Peyer's patch (tissue), 4 donors: ENCODE measurements at regions not wholly inside any gene's neighbourhood (a gene's known extent, or its start where the extent isn't known, plus 50 kb on each side); places are given as distances from the start of the nearest gene placed in this dataset.

Experiments used
- DNase-seq, 3 donors: peaks; one replicate each; pipeline ENCODE4 v3.0.0-alpha.2; 2017 to 2019
- H3K27ac ChIP-seq, 4 donors: fragments of 200-600 bp; sonication (generic); one replicate each; pipeline ENCODE4 v1.5.1; 2016 to 2019
- H3K27me3 ChIP-seq, 2 donors: fragments of 200-600 bp; sonication (generic); one replicate each; pipeline ENCODE4 v1.5.1; 2019
- H3K36me3 ChIP-seq, 3 donors: fragments of 200-600 bp; sonication (generic); one replicate each; pipeline ENCODE4 v1.5.1; 2016 to 2019
- H3K4me1 ChIP-seq, 4 donors: fragments of 200-600 bp; sonication (generic); one replicate each; pipeline ENCODE4 v1.5.1; 2016 to 2019
- H3K4me3 ChIP-seq, 4 donors: fragments of 200-600 bp; sonication (generic); 1 replicate in 3 of 4; 2 replicates in 1 of 4; pipeline ENCODE4 v1.5.1; 2016 to 2019; ENCODE audit warnings: mild to moderate bottlenecking in 1 of 4
- H3K9me3 ChIP-seq, 4 donors: fragments of 200-600 bp; sonication (generic); one replicate each; pipeline ENCODE4 v1.5.1; 2016 to 2019; ENCODE audit warnings: mild to moderate bottlenecking in 1 of 4
- CTCF ChIP-seq, 6 experiments: fragments of 450-650 bp in 4 of 6; fragments of 200-600 bp in 2 of 6; sonication (generic) in 1 of 6; IDR thresholded peaks; one replicate each; pipeline ENCODE4 v1.5.1; 2017 to 2019; ENCODE audit warnings: antibody characterized with exemption in 6 of 6, mild to moderate bottlenecking in 3 of 6, moderate library complexity in 1 of 6
- POLR2A ChIP-seq, 2 donors: fragments of 450-650 bp; IDR thresholded peaks; one replicate each; pipeline ENCODE4 v1.5.1; 2017; ENCODE audit warnings: antibody characterized with exemption in 2 of 2, mild to moderate bottlenecking in 2 of 2, moderate library complexity in 2 of 2

GRCh38 chr10:58013406-58013805 is 254.3 kb downstream of the IPMK start:
- DNase-seq, result no peak
- Histone ChIP-seq H3K36me3 (no peaks in the 10 kb centered on the region), H3K27ac (no peak overlapping the region), H3K4me1 (no peaks in the 10 kb centered on the region), H3K4me3 (no peak overlapping the region), H3K27me3 (no peaks in the 10 kb centered on the region), H3K9me3 (no peaks in the 10 kb centered on the region)
- TF ChIP-seq POLR2A (IDR thresholded peaks at IDR 0.05), result no peak
- no peak for TF ChIP-seq CTCF (IDR thresholded peaks at IDR 0.05)

- Histone ChIP-seq H3K36me3 (no peaks in the 10 kb centered on the region), H3K4me1 (no peaks in the 10 kb centered on the region), H3K27ac (no peak overlapping the region), H3K9me3 (no peaks in the 10 kb centered on the region), H3K27me3 (no peaks in the 10 kb centered on the region), H3K4me3 (no peak overlapping the region)
- DNase-seq, result no peak
- TF ChIP-seq POLR2A (IDR thresholded peaks at IDR 0.05), result no peak
- no peak for TF ChIP-seq CTCF (IDR thresholded peaks at IDR 0.05)
These were observed 257.5 kb downstream of the IPMK start for GRCh38 chr10:58010073-58010702.

GRCh38 chr10:58003945-58004344 is 263.7 kb downstream of the IPMK start:
- no peaks in the 10 kb centered on the region for H3K27me3 ChIP-seq
- H3K27ac ChIP-seq, result no peak overlapping the region
- no peak overlapping the region for H3K4me3 ChIP-seq
- DNase-seq, result no peak
- H3K36me3 ChIP-seq, result no peaks in the 10 kb centered on the region
- H3K9me3 ChIP-seq, result no peaks in the 10 kb centered on the region
- TF ChIP-seq POLR2A (IDR thresholded peaks at IDR 0.05) (no peak), CTCF (IDR thresholded peaks at IDR 0.05) (no peak)
- no peaks in the 10 kb centered on the region for H3K4me1 ChIP-seq

GRCh38 chr10:58001159-58001558 is 266.5 kb downstream of the IPMK start:
- TF ChIP-seq CTCF (IDR thresholded peaks at IDR 0.05) (no peak), POLR2A (IDR thresholded peaks at IDR 0.05) (no peak)
- Histone ChIP-seq H3K27ac (no peak overlapping the region), H3K4me1 (no peaks in the 10 kb centered on the region), H3K27me3 (no peaks in the 10 kb centered on the region), H3K4me3 (no peak overlapping the region), H3K36me3 (no peaks in the 10 kb centered on the region), H3K9me3 (no peaks in the 10 kb centered on the region)
- DNase-seq, result no peak

- H3K4me3 ChIP-seq, result no peak overlapping the region
- H3K36me3 ChIP-seq, result no peaks in the 10 kb centered on the region
- H3K4me1 ChIP-seq, result no peaks in the 10 kb centered on the region
- no peaks in the 10 kb centered on the region for H3K9me3 ChIP-seq
- DNase-seq, result no peak
- no peak overlapping the region for H3K27ac ChIP-seq
- TF ChIP-seq CTCF (IDR thresholded peaks at IDR 0.05) (no peak), POLR2A (IDR thresholded peaks at IDR 0.05) (no peak)
- H3K27me3 ChIP-seq, result no peaks in the 10 kb centered on the region
These were observed 271.2 kb downstream of the IPMK start for GRCh38 chr10:57996536-57996935.

GRCh38 chr10:57993302-57993701 is 274.4 kb downstream of the IPMK start:
- TF ChIP-seq POLR2A (IDR thresholded peaks at IDR 0.05), result no peak
- no peak for TF ChIP-seq CTCF (IDR thresholded peaks at IDR 0.05)
- Histone ChIP-seq H3K36me3 (no peaks in the 10 kb centered on the region), H3K4me1 (no peaks in the 10 kb centered on the region), H3K27ac (no peak overlapping the region), H3K9me3 (no peaks in the 10 kb centered on the region), H3K4me3 (no peak overlapping the region), H3K27me3 (no peaks in the 10 kb centered on the region)
- DNase-seq, result no peak
